Right lobe of liver (tissue), 6 donors: ENCODE measurements at regions not wholly inside any gene's neighbourhood (a gene's known extent, or its start where the extent isn't known, plus 50 kb on each side); places are given as distances from the start of the nearest gene placed in this dataset.

Source experiments
- ATAC-seq, 4 donors: fragments of 200-7000 bp; cut with Tn5 transposase; one replicate each; pipeline ENCODE4 v1.9.1; 2020; ENCODE audit warnings: mild to moderate bottlenecking in 4 of 4, moderate library complexity in 4 of 4
- DNase-seq, 3 donors: peaks; one replicate each; pipeline ENCODE4 v3.0.0-alpha.2; 2020
- H3K27ac ChIP-seq, 3 donors: fragments of 200-600 bp; one replicate each; pipeline ENCODE4 v1.8.0; 2022
- H3K27me3 ChIP-seq, 2 donors: fragments of 200-600 bp; one replicate each; pipeline ENCODE4 v1.8.0; 2022
- H3K36me3 ChIP-seq, 4 donors: fragments of 200-600 bp; sonication (generic) in 1 of 4; one replicate each; pipeline versions ENCODE4 v1.5.1 to v1.8.0; 2017 to 2022; ENCODE audit warnings: control low read depth in 1 of 4
- H3K4me1 ChIP-seq, 4 donors: fragments of 200-600 bp; sonication (generic) in 1 of 4; one replicate each; pipeline versions ENCODE4 v1.5.1 to v1.8.0; 2017 to 2022; ENCODE audit warnings: control low read depth in 1 of 4
- H3K4me3 ChIP-seq, 3 donors: fragments of 200-600 bp; one replicate each; pipeline ENCODE4 v1.8.0; 2022
- H3K9me3 ChIP-seq, 4 donors: fragments of 200-600 bp; sonication (generic) in 1 of 4; one replicate each; pipeline versions ENCODE4 v1.5.1 to v1.8.0; 2017 to 2022; ENCODE audit warnings: control low read depth in 1 of 4
- POLR2A ChIP-seq: fragments of 450-650 bp; IDR thresholded peaks from one replicate; pipeline ENCODE4 v1.6.1; 2017; ENCODE audit warnings: antibody characterized with exemption, mild to moderate bottlenecking
- WGBS: methylation state at CpG from one replicate; pipeline ENCODE4 v1.1.6; 2018; ENCODE audit warnings: low coverage, low lambda C conversion rate; ENCODE audit not compliant: insufficient coverage; ENCODE audit errors: missing lambda C conversion rate; 5-methylcytosine and 5-hydroxymethylcytosine counted together
- intact Hi-C, 2 donors: fragments of 100-400 bp; cut with DNase I; formaldehyde crosslinking; loops; one replicate each; pipeline versions ENCODE4 v1.11.2 to v1.14.1; 2022
- TF ChIP-seq, protein P1 (sequence below), 4 donors: fragments of 200-600 bp in 3 of 4; fragments of 450-650 bp in 1 of 4; IDR thresholded peaks; one replicate each; pipeline versions ENCODE4 v1.5.1 to v1.8.0; 2016 to 2022; ENCODE audit warnings: antibody characterized with exemption in 4 of 4, mild to moderate bottlenecking in 2 of 4
- donor health status: DM: no; HTN: yes; CAD: no.
- donor health status: DM: no; HTN: no; CAD: no.
- donor health status: DM: no; HTN: no; CAD: no.
- donor health status: DM: no; HTN: yes; CAD: no.
- donor health status: DM: no; HTN: yes; CAD: no.

DNA sequence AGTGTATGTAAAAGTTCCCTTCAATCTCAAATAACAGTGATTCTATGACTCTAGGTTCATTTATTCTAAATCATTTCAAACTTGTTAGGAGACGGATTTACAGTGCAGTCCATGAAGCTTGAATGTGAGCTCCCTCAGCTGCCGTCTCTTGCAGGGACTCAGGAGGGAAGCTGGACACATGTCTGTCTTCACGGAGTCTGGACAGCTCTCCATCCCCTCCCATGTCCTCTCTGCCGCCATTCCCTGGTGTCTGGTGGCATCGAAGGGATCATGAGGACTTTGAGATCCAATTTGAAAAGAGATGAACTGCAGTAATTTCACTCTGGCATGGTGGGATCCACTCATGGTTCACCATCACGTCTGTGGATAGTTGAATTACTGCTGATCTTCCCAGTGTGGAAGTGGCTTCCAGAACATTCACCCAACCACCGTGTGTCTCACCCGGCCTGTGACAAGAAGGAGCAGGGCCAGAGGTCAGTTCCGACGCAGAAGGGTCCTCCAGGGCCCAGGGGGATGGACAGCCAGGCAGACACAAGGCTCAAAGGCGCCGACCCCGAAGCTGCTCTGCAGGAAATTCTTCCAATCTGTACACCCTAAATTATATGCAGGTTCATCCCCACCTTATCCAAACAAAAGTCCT lies 370.1 kb downstream of the THBS2 start:
- Histone ChIP-seq H3K4me1 (no peaks in the 10 kb centered on the region), H3K27ac (no peak overlapping the region), H3K9me3 (no peaks in the 10 kb centered on the region), H3K4me3 (no peak overlapping the region), H3K27me3 (no peaks in the 10 kb centered on the region), H3K36me3 (no peaks in the 10 kb centered on the region)
- ATAC-seq (no peak), DNase-seq (no peak)
- TF ChIP-seq, protein P1, sequence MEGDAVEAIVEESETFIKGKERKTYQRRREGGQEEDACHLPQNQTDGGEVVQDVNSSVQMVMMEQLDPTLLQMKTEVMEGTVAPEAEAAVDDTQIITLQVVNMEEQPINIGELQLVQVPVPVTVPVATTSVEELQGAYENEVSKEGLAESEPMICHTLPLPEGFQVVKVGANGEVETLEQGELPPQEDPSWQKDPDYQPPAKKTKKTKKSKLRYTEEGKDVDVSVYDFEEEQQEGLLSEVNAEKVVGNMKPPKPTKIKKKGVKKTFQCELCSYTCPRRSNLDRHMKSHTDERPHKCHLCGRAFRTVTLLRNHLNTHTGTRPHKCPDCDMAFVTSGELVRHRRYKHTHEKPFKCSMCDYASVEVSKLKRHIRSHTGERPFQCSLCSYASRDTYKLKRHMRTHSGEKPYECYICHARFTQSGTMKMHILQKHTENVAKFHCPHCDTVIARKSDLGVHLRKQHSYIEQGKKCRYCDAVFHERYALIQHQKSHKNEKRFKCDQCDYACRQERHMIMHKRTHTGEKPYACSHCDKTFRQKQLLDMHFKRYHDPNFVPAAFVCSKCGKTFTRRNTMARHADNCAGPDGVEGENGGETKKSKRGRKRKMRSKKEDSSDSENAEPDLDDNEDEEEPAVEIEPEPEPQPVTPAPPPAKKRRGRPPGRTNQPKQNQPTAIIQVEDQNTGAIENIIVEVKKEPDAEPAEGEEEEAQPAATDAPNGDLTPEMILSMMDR (IDR thresholded peaks at IDR 0.05): no peak
- TF ChIP-seq POLR2A: no peak
- intact Hi-C loops: no loop called here
- WGBS: 80% methylated on average over 12 of the region's 13 CpGs

DNA sequence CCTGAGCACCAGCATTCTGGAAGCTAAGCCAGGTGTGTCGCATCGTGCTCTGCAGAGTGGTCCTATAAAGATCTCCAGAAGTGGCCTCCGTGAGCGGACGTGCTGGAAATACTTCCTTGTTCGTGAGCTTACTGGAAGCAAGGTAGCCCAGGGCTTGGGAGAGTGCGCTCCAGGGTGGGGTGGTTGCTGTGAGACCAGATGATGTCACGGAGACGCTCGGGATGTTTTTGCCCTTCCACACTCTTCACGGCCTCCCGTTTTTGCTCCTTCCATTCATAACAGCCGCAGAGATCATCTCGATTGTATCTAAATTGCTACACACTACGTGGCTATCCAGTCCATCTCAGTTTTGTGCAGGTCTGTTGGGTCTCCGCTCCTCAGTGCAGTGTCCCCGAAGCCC lies 373.4 kb downstream of the THBS2 start:
- Histone ChIP-seq H3K4me3 (no peak overlapping the region), H3K27ac (no peak overlapping the region), H3K9me3 (no peaks in the 10 kb centered on the region), H3K36me3 (no peaks in the 10 kb centered on the region), H3K4me1 (no peaks in the 10 kb centered on the region), H3K27me3 (no peaks in the 10 kb centered on the region)
- intact Hi-C loops: no loop called here
- TF ChIP-seq POLR2A: no peak
- TF ChIP-seq, protein P1 (IDR thresholded peaks at IDR 0.05): no peak
- WGBS: 62% methylated on average over 7 of the region's 17 CpGs
- no peak for DNase-seq
- ATAC-seq: no peak

DNA sequence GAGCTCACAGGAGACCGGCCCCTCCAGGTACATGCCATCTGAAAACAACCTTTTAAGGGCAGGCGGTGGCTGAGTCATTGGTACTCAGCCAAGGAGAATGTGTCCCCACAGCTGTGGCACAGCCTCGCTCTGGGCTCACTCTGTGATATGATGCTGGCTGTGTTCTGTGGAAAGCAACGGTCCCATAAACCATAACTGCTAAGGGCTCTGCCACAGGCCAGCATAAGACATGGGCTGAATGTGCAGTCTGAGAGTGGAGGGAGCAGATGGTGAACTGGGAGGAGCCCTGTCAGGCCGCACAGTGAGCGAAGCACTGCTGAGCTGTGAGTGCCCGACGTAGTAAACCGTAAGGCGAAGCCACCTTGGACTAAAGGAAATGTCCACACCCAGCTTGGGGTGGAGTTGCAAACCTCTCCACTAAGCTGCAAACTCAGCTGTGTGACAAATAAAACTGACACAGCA lies 375.8 kb downstream of the THBS2 start:
- H3K36me3 ChIP-seq: no peaks in the 10 kb centered on the region
- WGBS: 39% methylated on average over 9 of the region's 10 CpGs
- no peaks in the 10 kb centered on the region for H3K4me1 ChIP-seq
- no peak overlapping the region for H3K4me3 ChIP-seq
- intact Hi-C loops: no loop called here
- DNase-seq (no peak), ATAC-seq (peak in 1 of 4 donors; percentile 26)
- H3K27me3 ChIP-seq: no peaks in the 10 kb centered on the region
- TF ChIP-seq POLR2A: no peak
- TF ChIP-seq, protein P1 (IDR thresholded peaks at IDR 0.05): no peak
- H3K27ac ChIP-seq: no peak overlapping the region
- H3K9me3 ChIP-seq: no peaks in the 10 kb centered on the region

DNA sequence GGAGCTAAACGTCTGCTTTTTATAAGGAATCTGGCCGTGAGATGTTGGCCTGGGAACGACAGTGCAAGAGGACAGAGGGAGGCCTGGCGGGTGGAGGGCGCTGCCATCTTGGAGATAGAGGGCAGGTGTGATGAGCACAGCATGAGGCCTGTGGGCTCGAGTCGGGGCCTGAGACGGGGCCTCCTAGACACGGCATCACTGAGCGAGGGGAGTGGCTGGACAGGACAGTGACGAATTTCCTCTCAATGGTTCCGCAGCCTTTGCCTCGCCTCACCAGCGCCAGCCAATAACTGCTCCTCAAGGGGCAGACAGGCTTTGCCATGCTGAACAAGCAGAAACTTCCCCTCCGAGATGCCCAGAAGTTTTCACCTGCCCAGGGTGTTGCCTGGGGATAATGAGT lies 376.7 kb downstream of the THBS2 start:
- no peak for TF ChIP-seq POLR2A
- TF ChIP-seq, protein P1 (IDR thresholded peaks at IDR 0.05): no peak
- no peaks in the 10 kb centered on the region for H3K27me3 ChIP-seq
- no peaks in the 10 kb centered on the region for H3K4me1 ChIP-seq
- H3K4me3 ChIP-seq: no peak overlapping the region
- no peak overlapping the region for H3K27ac ChIP-seq
- ATAC-seq (no peak), DNase-seq (no peak)
- intact Hi-C loops: no loop called here
- no peaks in the 10 kb centered on the region for H3K9me3 ChIP-seq
- WGBS: 60% methylated on average over 6 of the region's 15 CpGs
- no peaks in the 10 kb centered on the region for H3K36me3 ChIP-seq
